CD14-positive monocyte (primary cell): ENCODE measurements at regions not wholly inside any gene's neighbourhood (a gene's known extent, or its start where the extent isn't known, plus 50 kb on each side); places are given as distances from the start of the nearest gene placed in this dataset.

Experiments used
- DNase-seq, 3 donors: peaks; one replicate each; pipeline ENCODE4 v3.0.0-alpha.2; 2011 to 2022
- H2AFZ ChIP-seq: 2 replicates; pipeline ENCODE4 v1.6.0; 2012; ENCODE audit warnings: mild to moderate bottlenecking, low read depth, low read length, inconsistent platforms; ENCODE audit not compliant: insufficient read depth, poor library complexity, severe bottlenecking
- H3K27ac ChIP-seq, 2 donors: 1 replicate in 1 of 2; 2 replicates in 1 of 2; pipeline ENCODE4 v1.5.1; 2012 to 2013; ENCODE audit warnings: low read length in 2 of 2, control low read depth in 1 of 2, inconsistent platforms in 1 of 2, low read depth in 1 of 2, mild to moderate bottlenecking in 1 of 2
- H3K27me3 ChIP-seq, 2 donors: one replicate each; pipeline versions ENCODE4 v1.6.0 to v1.6.1; 2011 to 2013; ENCODE audit warnings: low read length in 2 of 2; ENCODE audit not compliant: control insufficient read depth in 2 of 2, insufficient read depth in 2 of 2
- H3K36me3 ChIP-seq, 2 donors: replicated peaks in 1 of 2; 1 replicate in 1 of 2; 2 replicates in 1 of 2; pipeline versions ENCODE4 v1.5.1 to v1.6.1; 2012 to 2013; ENCODE audit warnings: low read length in 2 of 2, control low read depth in 1 of 2, inconsistent platforms in 1 of 2, mild to moderate bottlenecking in 1 of 2; ENCODE audit not compliant: insufficient read depth in 2 of 2, control insufficient read depth in 1 of 2
- H3K4me1 ChIP-seq, 2 donors: 1 replicate in 1 of 2; 2 replicates in 1 of 2; pipeline versions ENCODE4 v1.5.1 to v1.6.1; 2012 to 2013; ENCODE audit warnings: low read length in 2 of 2, control low read depth in 1 of 2, inconsistent platforms in 1 of 2, mild to moderate bottlenecking in 1 of 2, moderate library complexity in 1 of 2; ENCODE audit not compliant: insufficient read depth in 2 of 2, control insufficient read depth in 1 of 2
- H3K4me2 ChIP-seq: replicated peaks from 2 replicates; pipeline ENCODE3; 2012; ENCODE audit warnings: low read length, moderate library complexity, mild to moderate bottlenecking; ENCODE audit not compliant: poor library complexity, severe bottlenecking; ENCODE audit errors: extremely low read depth
- H3K4me3 ChIP-seq, 3 experiments: fragments of 200-600 bp in 1 of 3; sonication (generic) in 1 of 3; replicated peaks in 1 of 3; 1 replicate in 2 of 3; 2 replicates in 1 of 3; pipeline ENCODE4 v1.5.1; 2011 to 2013; ENCODE audit warnings: low read length in 3 of 3, mild to moderate bottlenecking in 3 of 3, control low read depth in 2 of 3, low read depth in 2 of 3, inconsistent platforms in 1 of 3, moderate library complexity in 1 of 3
- H3K79me2 ChIP-seq: 2 replicates; pipeline ENCODE4 v1.6.0; 2012; ENCODE audit warnings: mild to moderate bottlenecking, control low read depth, inconsistent platforms, low read length, moderate library complexity; ENCODE audit not compliant: insufficient read depth
- H3K9ac ChIP-seq: 2 replicates; pipeline ENCODE4 v1.6.0; 2017; ENCODE audit warnings: low read length, mild to moderate bottlenecking; ENCODE audit not compliant: insufficient read depth, poor library complexity, severe bottlenecking
- H3K9me3 ChIP-seq, 2 donors: replicated peaks in 1 of 2; 1 replicate in 1 of 2; 2 replicates in 1 of 2; pipeline versions ENCODE4 v1.5.1 to v1.6.1; 2012 to 2013; ENCODE audit warnings: low read length in 2 of 2, control low read depth in 1 of 2; ENCODE audit not compliant: control insufficient read depth in 1 of 2, insufficient read depth in 1 of 2
- H4K20me1 ChIP-seq: 2 replicates; pipeline ENCODE4 v1.6.0; 2012; ENCODE audit warnings: mild to moderate bottlenecking, low read length, control low read depth, moderate library complexity; ENCODE audit not compliant: insufficient read depth
- H3K27ac Mint-ChIP-seq, 7 donors: one replicate each; pipeline ENCODE4 v1.8.0; 2020; ENCODE audit warnings: mild to moderate bottlenecking in 7 of 7, mixed read lengths in 7 of 7, moderate library complexity in 6 of 7, inconsistent platforms in 2 of 7
- H3K27me3 Mint-ChIP-seq, 3 donors: one replicate each; pipeline ENCODE4 v1.8.0; 2021 to 2022; ENCODE audit warnings: low read depth in 3 of 3, mild to moderate bottlenecking in 3 of 3, mixed read lengths in 3 of 3, moderate library complexity in 3 of 3, inconsistent platforms in 1 of 3
- H3K36me3 Mint-ChIP-seq, 2 donors: one replicate each; pipeline ENCODE4 v1.8.0; 2020; ENCODE audit warnings: mixed read lengths in 2 of 2, inconsistent platforms in 1 of 2, mild to moderate bottlenecking in 1 of 2
- H3K4me1 Mint-ChIP-seq: one replicate; pipeline ENCODE4 v1.8.0; 2020; ENCODE audit warnings: mild to moderate bottlenecking, mixed read lengths
- H3K4me3 Mint-ChIP-seq, 2 donors: one replicate each; pipeline ENCODE4 v1.8.0; 2020; ENCODE audit warnings: mild to moderate bottlenecking in 2 of 2, mixed read lengths in 2 of 2, moderate library complexity in 1 of 2
- H3K9me3 Mint-ChIP-seq, 7 donors: one replicate each; pipeline ENCODE4 v1.8.0; 2020 to 2022; ENCODE audit warnings: mixed read lengths in 7 of 7, mild to moderate bottlenecking in 6 of 7, moderate library complexity in 6 of 7, inconsistent platforms in 2 of 7
- CTCF ChIP-seq: fragments of 200-600 bp; IDR thresholded peaks from one replicate; pipeline ENCODE4 v1.8.0; 2022; ENCODE audit warnings: antibody characterized with exemption, mild to moderate bottlenecking
- WGBS: methylation state at CpG from one replicate; pipeline ENCODE4 v1.1.5; 2013; ENCODE audit warnings: missing lambda C conversion rate; ENCODE audit not compliant: insufficient coverage; 5-methylcytosine and 5-hydroxymethylcytosine counted together
- intact Hi-C, 2 donors: fragments of 100-400 bp; cut with micrococcal nuclease; formaldehyde crosslinking; loops; one replicate each; pipeline versions ENCODE4 v1.15.0 to v1.15.1; 2023

DNA sequence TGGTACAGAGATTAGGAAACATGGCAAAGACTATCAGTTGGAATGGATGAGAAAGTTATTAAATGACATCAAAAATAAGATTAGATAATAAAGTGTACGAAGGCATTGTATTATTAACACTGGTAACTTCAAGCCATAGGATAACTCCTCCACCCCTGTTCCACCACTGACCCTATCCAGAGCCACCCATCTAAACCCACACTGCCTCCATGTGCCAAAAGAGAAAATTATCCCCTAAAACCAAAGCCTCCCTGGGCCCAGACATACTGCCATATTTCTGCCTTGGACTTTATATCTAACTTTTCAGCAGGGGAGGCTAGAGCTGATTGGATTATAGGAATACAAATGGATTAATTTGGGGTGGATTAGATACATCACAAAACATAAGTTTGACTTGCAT lies 443.7 kb downstream of the BCL11A start:
- Histone ChIP-seq H3K27me3 (no peaks in the 10 kb centered on the region), H3K79me2 (no peaks in the 10 kb centered on the region), H3K36me3 (no peaks in the 10 kb centered on the region), H4K20me1 (no peaks in the 10 kb centered on the region), H3K4me3 (no peak overlapping the region), H3K9me3 (no peaks in the 10 kb centered on the region), H2AFZ (no peak overlapping the region), H3K4me1 (peaks cover 1 to 5% of the 10 kb centered on the region in 2 donors), H3K9ac (no peak overlapping the region), H3K4me2 (no peak overlapping the region), H3K27ac (no peak overlapping the region)
- intact Hi-C loops, result no loop called here
- Mint-ChIP-seq H3K27ac (no peak overlapping the region), H3K9me3 (peaks cover 0 to 9% (median 0%) of the 10 kb centered on the region in 7 donors), H3K36me3 (no peaks in the 10 kb centered on the region), H3K27me3 (peaks cover 0 to 3% (median 0%) of the 10 kb centered on the region in 3 donors), H3K4me3 (no peak overlapping the region), H3K4me1 (peaks cover 13% of the 10 kb centered on the region)
- WGBS, result no CpG with 5 or more reads among the region's 1 CpG
- DNase-seq, result no peak
- no peak for TF ChIP-seq CTCF

- H3K79me2 ChIP-seq, result no peaks in the 10 kb centered on the region
- no peaks in the 10 kb centered on the region for H3K36me3 Mint-ChIP-seq
- no peak overlapping the region for H3K4me3 ChIP-seq
- no peaks in the 10 kb centered on the region for H3K9me3 ChIP-seq
- no peak for DNase-seq
- H3K4me1 Mint-ChIP-seq, result peaks cover 12% of the 10 kb centered on the region
- H3K27ac ChIP-seq, result no peak overlapping the region
- H3K36me3 ChIP-seq, result no peaks in the 10 kb centered on the region
- WGBS, result 100% methylated on average over 1 of the region's 2 CpGs
- H3K9ac ChIP-seq, result no peak overlapping the region
- no peak overlapping the region for H3K4me3 Mint-ChIP-seq
- H3K4me2 ChIP-seq, result no peak overlapping the region
- no peak overlapping the region for H2AFZ ChIP-seq
- H3K27me3 Mint-ChIP-seq, result peaks cover 0 to 1% (median 0%) of the 10 kb centered on the region in 3 donors
- TF ChIP-seq CTCF, result no peak
- no peaks in the 10 kb centered on the region for H4K20me1 ChIP-seq
- H3K9me3 Mint-ChIP-seq, result peaks cover 0 to 2% (median 0%) of the 10 kb centered on the region in 7 donors
- intact Hi-C loops, result no loop called here
- H3K4me1 ChIP-seq, result peaks cover 5 to 10% of the 10 kb centered on the region in 2 donors
- H3K27me3 ChIP-seq, result no peaks in the 10 kb centered on the region
- H3K27ac Mint-ChIP-seq, result no peak overlapping the region
Measured at GRCh38 chr2:60106836-60107529, 446.5 kb downstream of the BCL11A start.
